ENCODE measurements at regions not wholly inside any gene's neighbourhood (a gene's known extent, or its start where the extent isn't known, plus 50 kb on each side); places are given as distances from the start of the nearest gene placed in this dataset.

DNA sequence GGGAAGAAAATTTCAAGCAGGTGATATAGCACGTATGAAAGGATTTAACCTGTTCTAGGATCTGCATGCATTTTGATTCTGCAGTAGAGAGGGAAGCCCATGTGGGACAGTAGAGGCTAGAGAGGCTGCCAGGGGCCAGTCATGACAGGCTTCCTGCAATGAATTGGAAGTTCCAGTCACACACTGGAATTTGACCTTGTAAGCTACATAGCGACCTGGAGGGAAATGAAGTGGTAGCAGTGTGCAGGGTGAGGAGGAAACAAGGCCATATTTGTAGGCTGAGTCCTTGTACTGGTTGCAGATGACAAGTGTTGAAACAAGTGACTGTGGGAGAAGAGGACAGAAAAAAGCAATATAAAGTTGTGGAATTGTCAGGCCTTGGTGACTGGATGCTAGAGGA, 58.6 kb upstream of the OLIG3 start:
- TF ChIP-seq EGR1 (IDR thresholded peaks at IDR 0.05) (no peak), TAF1 (IDR thresholded peaks at IDR 0.05; ENCODE audit: low read depth) (no peak)
- TF ChIP-seq, protein P1, sequence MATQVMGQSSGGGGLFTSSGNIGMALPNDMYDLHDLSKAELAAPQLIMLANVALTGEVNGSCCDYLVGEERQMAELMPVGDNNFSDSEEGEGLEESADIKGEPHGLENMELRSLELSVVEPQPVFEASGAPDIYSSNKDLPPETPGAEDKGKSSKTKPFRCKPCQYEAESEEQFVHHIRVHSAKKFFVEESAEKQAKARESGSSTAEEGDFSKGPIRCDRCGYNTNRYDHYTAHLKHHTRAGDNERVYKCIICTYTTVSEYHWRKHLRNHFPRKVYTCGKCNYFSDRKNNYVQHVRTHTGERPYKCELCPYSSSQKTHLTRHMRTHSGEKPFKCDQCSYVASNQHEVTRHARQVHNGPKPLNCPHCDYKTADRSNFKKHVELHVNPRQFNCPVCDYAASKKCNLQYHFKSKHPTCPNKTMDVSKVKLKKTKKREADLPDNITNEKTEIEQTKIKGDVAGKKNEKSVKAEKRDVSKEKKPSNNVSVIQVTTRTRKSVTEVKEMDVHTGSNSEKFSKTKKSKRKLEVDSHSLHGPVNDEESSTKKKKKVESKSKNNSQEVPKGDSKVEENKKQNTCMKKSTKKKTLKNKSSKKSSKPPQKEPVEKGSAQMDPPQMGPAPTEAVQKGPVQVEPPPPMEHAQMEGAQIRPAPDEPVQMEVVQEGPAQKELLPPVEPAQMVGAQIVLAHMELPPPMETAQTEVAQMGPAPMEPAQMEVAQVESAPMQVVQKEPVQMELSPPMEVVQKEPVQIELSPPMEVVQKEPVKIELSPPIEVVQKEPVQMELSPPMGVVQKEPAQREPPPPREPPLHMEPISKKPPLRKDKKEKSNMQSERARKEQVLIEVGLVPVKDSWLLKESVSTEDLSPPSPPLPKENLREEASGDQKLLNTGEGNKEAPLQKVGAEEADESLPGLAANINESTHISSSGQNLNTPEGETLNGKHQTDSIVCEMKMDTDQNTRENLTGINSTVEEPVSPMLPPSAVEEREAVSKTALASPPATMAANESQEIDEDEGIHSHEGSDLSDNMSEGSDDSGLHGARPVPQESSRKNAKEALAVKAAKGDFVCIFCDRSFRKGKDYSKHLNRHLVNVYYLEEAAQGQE (IDR thresholded peaks at IDR 0.05; ENCODE audit: low read depth): no peak
- TF ChIP-seq, protein P2, sequence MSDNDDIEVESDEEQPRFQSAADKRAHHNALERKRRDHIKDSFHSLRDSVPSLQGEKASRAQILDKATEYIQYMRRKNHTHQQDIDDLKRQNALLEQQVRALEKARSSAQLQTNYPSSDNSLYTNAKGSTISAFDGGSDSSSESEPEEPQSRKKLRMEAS (IDR thresholded peaks at IDR 0.05): no peak
